SU-DHL-6 (cell line): ENCODE measurements at regions not wholly inside any gene's neighbourhood (a gene's known extent, or its start where the extent isn't known, plus 50 kb on each side); places are given as distances from the start of the nearest gene placed in this dataset.

Experiments
- H2AFZ ChIP-seq: fragments of 200-600 bp; sonication (generic); 2 replicates; pipeline ENCODE4 v1.6.1; 2014; ENCODE audit warnings: low read depth, mild to moderate bottlenecking, moderate library complexity, mixed read lengths, antibody characterized with exemption, low read length; ENCODE audit not compliant: severe bottlenecking
- H3F3A ChIP-seq: fragments of 200-600 bp; shearing (Covaris generic); 2 replicates; pipeline ENCODE4 v1.6.0; 2016; ENCODE audit warnings: antibody characterized with exemption, mild to moderate bottlenecking; ENCODE audit not compliant: insufficient read depth
- H3K27ac ChIP-seq: fragments of 200-600 bp; sonication (generic); 2 replicates; pipeline ENCODE4 v1.5.1; 2016; ENCODE audit warnings: low read depth, mild to moderate bottlenecking, low read length, moderate library complexity, mixed read lengths
- H3K27me3 ChIP-seq: fragments of 200-600 bp; sonication (generic), shearing (Covaris generic); 2 replicates; pipeline ENCODE4 v1.6.0; 2014; ENCODE audit warnings: mild to moderate bottlenecking, low read length
- H3K36me3 ChIP-seq: fragments of 200-600 bp; sonication (generic); 2 replicates; pipeline ENCODE4 v1.6.1; 2014; ENCODE audit warnings: mild to moderate bottlenecking, low read length, mixed read lengths
- H3K4me2 ChIP-seq: fragments of 300-600, 200-600 bp; shearing (Covaris generic), sonication (generic); 2 replicates; pipeline ENCODE4 v1.6.0; 2014; ENCODE audit warnings: low read length, low read depth, mild to moderate bottlenecking; ENCODE audit not compliant: poor library complexity, severe bottlenecking
- H3K4me3 ChIP-seq: fragments of 200-600 bp; sonication (generic); 2 replicates; pipeline ENCODE4 v1.5.1; 2014; ENCODE audit warnings: antibody characterized with exemption, low read length, mild to moderate bottlenecking, mixed read lengths; ENCODE audit not compliant: insufficient read depth, poor library complexity, severe bottlenecking
- H3K79me2 ChIP-seq: fragments of 200-600 bp; sonication (generic); 2 replicates; pipeline ENCODE4 v1.6.1; 2014; ENCODE audit warnings: mild to moderate bottlenecking, low read length, moderate library complexity; ENCODE audit not compliant: insufficient read depth
- H3K9ac ChIP-seq: fragments of 200-600 bp; sonication (generic); 2 replicates; pipeline ENCODE4 v1.7.0; 2014; ENCODE audit warnings: mild to moderate bottlenecking, low read length
- H3K9me2 ChIP-seq: fragments of 200-600 bp; sonication (generic); replicated peaks from 2 replicates; pipeline ENCODE4 v1.6.1; 2014; ENCODE audit warnings: low read length; ENCODE audit not compliant: insufficient read depth
- H3K9me3 ChIP-seq: fragments of 200-600 bp; sonication (generic); 2 replicates; pipeline ENCODE4 v1.6.1; 2014; ENCODE audit warnings: low read length, mixed read lengths; ENCODE audit not compliant: insufficient read depth
- H4K20me1 ChIP-seq: fragments of 200-600 bp; sonication (generic); 2 replicates; pipeline ENCODE4 v1.6.1; 2014; ENCODE audit warnings: low read depth, mild to moderate bottlenecking, antibody characterized with exemption, low read length, moderate library complexity, mixed read lengths
- CTCF ChIP-seq: fragments of 200-600 bp; sonication (generic); IDR thresholded peaks from one replicate; pipeline ENCODE4 v1.5.1; 2017; ENCODE audit warnings: antibody characterized with exemption, mild to moderate bottlenecking, low read length, moderate library complexity; ENCODE audit not compliant: insufficient read depth, poor library complexity, severe bottlenecking
- EZH2phosphoT487 ChIP-seq: fragments of 200-600 bp; sonication (generic), shearing (Covaris generic); conservative IDR thresholded peaks from 2 replicates; pipeline ENCODE4 v1.6.1; 2018; ENCODE audit warnings: mild to moderate bottlenecking, antibody characterized with exemption, low read length, moderate library complexity, mixed read lengths

GRCh38 chr10:124160943-124161582, 67.7 kb upstream of the CHST15 start:
- no peaks in the 10 kb centered on the region for H3K9me3 ChIP-seq
- TF ChIP-seq CTCF (no peak), EZH2phosphoT487 (no peak)
- H3K9me2 ChIP-seq = no peaks in the 10 kb centered on the region
- H3K79me2 ChIP-seq = no peaks in the 10 kb centered on the region
- H3K27me3 ChIP-seq = no peaks in the 10 kb centered on the region
- H3K4me3 ChIP-seq = no peak overlapping the region
- no peaks in the 10 kb centered on the region for H3F3A ChIP-seq
- no peaks in the 10 kb centered on the region for H3K36me3 ChIP-seq
- no peak overlapping the region for H3K27ac ChIP-seq
- no peaks in the 10 kb centered on the region for H4K20me1 ChIP-seq
- H3K4me2 ChIP-seq = no peak overlapping the region
- H2AFZ ChIP-seq = no peak overlapping the region
- H3K9ac ChIP-seq = no peak overlapping the region

- Histone ChIP-seq H3K9me2 (no peaks in the 10 kb centered on the region), H3F3A (no peaks in the 10 kb centered on the region), H3K36me3 (no peaks in the 10 kb centered on the region), H2AFZ (no peak overlapping the region), H3K9ac (no peak overlapping the region), H3K4me2 (no peak overlapping the region), H3K27me3 (no peaks in the 10 kb centered on the region), H4K20me1 (no peaks in the 10 kb centered on the region), H3K4me3 (no peak overlapping the region), H3K27ac (no peak overlapping the region), H3K9me3 (no peaks in the 10 kb centered on the region), H3K79me2 (no peaks in the 10 kb centered on the region)
- TF ChIP-seq CTCF (no peak), EZH2phosphoT487 (no peak)
These were observed 66.8 kb upstream of the CHST15 start for GRCh38 chr10:124160176-124160575.

GRCh38 chr10:124159153-124159552, 65.8 kb upstream of the CHST15 start:
- H3K27ac ChIP-seq = no peak overlapping the region
- no peaks in the 10 kb centered on the region for H3K27me3 ChIP-seq
- H3F3A ChIP-seq = no peaks in the 10 kb centered on the region
- no peaks in the 10 kb centered on the region for H3K9me2 ChIP-seq
- no peak overlapping the region for H3K9ac ChIP-seq
- H4K20me1 ChIP-seq = no peaks in the 10 kb centered on the region
- H2AFZ ChIP-seq = no peak overlapping the region
- H3K4me3 ChIP-seq = no peak overlapping the region
- H3K79me2 ChIP-seq = no peaks in the 10 kb centered on the region
- no peaks in the 10 kb centered on the region for H3K36me3 ChIP-seq
- no peaks in the 10 kb centered on the region for H3K9me3 ChIP-seq
- TF ChIP-seq CTCF (no peak), EZH2phosphoT487 (no peak)
- H3K4me2 ChIP-seq = no peak overlapping the region
